ENCODE measurements at regions not wholly inside any gene's neighbourhood (a gene's known extent, or its start where the extent isn't known, plus 50 kb on each side); places are given as distances from the start of the nearest gene placed in this dataset.

GRCh38 chr2:195021711-195022507, 635.1 kb upstream of the SLC39A10 start (continued):
- no peak for TF ChIP-seq NKRF (conservative IDR thresholded peaks at IDR 0.05)
- no peak for TF ChIP-seq POU2F2 (IDR thresholded peaks at IDR 0.05; ENCODE audit: borderline replicate concordance, low read depth, low read length)
- TF ChIP-seq, protein P1, sequence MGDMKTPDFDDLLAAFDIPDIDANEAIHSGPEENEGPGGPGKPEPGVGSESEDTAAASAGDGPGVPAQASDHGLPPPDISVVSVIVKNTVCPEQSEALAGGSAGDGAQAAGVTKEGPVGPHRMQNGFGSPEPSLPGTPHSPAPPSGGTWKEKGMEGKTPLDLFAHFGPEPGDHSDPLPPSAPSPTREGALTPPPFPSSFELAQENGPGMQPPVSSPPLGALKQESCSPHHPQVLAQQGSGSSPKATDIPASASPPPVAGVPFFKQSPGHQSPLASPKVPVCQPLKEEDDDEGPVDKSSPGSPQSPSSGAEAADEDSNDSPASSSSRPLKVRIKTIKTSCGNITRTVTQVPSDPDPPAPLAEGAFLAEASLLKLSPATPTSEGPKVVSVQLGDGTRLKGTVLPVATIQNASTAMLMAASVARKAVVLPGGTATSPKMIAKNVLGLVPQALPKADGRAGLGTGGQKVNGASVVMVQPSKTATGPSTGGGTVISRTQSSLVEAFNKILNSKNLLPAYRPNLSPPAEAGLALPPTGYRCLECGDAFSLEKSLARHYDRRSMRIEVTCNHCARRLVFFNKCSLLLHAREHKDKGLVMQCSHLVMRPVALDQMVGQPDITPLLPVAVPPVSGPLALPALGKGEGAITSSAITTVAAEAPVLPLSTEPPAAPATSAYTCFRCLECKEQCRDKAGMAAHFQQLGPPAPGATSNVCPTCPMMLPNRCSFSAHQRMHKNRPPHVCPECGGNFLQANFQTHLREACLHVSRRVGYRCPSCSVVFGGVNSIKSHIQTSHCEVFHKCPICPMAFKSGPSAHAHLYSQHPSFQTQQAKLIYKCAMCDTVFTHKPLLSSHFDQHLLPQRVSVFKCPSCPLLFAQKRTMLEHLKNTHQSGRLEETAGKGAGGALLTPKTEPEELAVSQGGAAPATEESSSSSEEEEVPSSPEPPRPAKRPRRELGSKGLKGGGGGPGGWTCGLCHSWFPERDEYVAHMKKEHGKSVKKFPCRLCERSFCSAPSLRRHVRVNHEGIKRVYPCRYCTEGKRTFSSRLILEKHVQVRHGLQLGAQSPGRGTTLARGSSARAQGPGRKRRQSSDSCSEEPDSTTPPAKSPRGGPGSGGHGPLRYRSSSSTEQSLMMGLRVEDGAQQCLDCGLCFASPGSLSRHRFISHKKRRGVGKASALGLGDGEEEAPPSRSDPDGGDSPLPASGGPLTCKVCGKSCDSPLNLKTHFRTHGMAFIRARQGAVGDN (IDR thresholded peaks at IDR 0.05) = no peak
- no peak for TF ChIP-seq CREM (IDR thresholded peaks at IDR 0.05; ENCODE audit: low read depth)
- TF ChIP-seq CEBPB (IDR thresholded peaks at IDR 0.05; ENCODE audit: borderline replicate concordance in 1 of 2, low read depth in 2 of 2, low read length in 2 of 2) = no peak
- TF ChIP-seq FOS (IDR thresholded peaks at IDR 0.05; ENCODE audit: borderline replicate concordance, extremely low read depth, insufficient read length) = no peak
- TF ChIP-seq NFXL1 (IDR thresholded peaks at IDR 0.05; ENCODE audit: borderline replicate concordance) = no peak
- peak; percentile 77 for TF ChIP-seq DPF2 (IDR thresholded peaks at IDR 0.05)
- no peak for TF ChIP-seq RUNX3 (IDR thresholded peaks at IDR 0.05; ENCODE audit: low read length)
- TF ChIP-seq IKZF1 (conservative IDR thresholded peaks at IDR 0.05) = 0 out of 2 replicates have a peak, but pooled peaks have one; percentile 29
- peak; percentile 92 for TF ChIP-seq MTA2 (IDR thresholded peaks at IDR 0.05; ENCODE audit: low read depth)
- no peak for TF ChIP-seq YY1 (IDR thresholded peaks at IDR 0.05; ENCODE audit: low read depth, low read length)
- peak; percentile 61 for TF ChIP-seq ATF2 (IDR thresholded peaks at IDR 0.05; ENCODE audit: low read length)
- TF ChIP-seq ATF7 (IDR thresholded peaks at IDR 0.05; ENCODE audit: low read depth) = peak; percentile 84
- TF ChIP-seq NR2C2 (IDR thresholded peaks at IDR 0.05; ENCODE audit: borderline replicate concordance, control insufficient read depth, insufficient read length, low read depth) = no peak
- TF ChIP-seq SMAD1 (IDR thresholded peaks at IDR 0.05; ENCODE audit: low read depth, partially characterized antibody) = peak; percentile 35
- no peak for TF ChIP-seq BCL3 (IDR thresholded peaks at IDR 0.05; ENCODE audit: borderline replicate concordance, insufficient read depth, low read depth, low read length, poor library complexity, severe bottlenecking)
- TF ChIP-seq CBX5 (IDR thresholded peaks at IDR 0.05; ENCODE audit: low read depth) = no peak
- no peak for TF ChIP-seq CREB1 (IDR thresholded peaks at IDR 0.05; ENCODE audit: low read depth)

All from GM12878 (cell line).